HCT116 (cell line): ENCODE measurements at regions not wholly inside any gene's neighbourhood (a gene's known extent, or its start where the extent isn't known, plus 50 kb on each side); places are given as distances from the start of the nearest gene placed in this dataset.

Experiments
- ATAC-seq: fragments of 200-7000 bp; cut with Tn5 transposase; 2 replicates; pipeline ENCODE4 v1.9.1; 2020; ENCODE audit warnings: mild to moderate bottlenecking, moderate library complexity
- BruUV-seq: library from RNA; stranded (reverse); fragments of 400-500 nt; replicated peaks from 2 replicates; lab custom pipeline; 2021; lab: Mats Ljungman, UMichigan
- CTCF ChIA-PET: fragments of 300-600 bp; sonication (Branson Sonifier 250); formaldehyde crosslinking; loops from one replicate; lab custom pipeline; 2021; ENCODE audit warnings: antibody characterized with exemption; lab: Charles Lee
- POLR2A ChIA-PET: fragments of 300-600, 350-600 bp; sonication (Branson Sonifier 250); formaldehyde crosslinking; loops from one replicate; lab custom pipeline; 2021; ENCODE audit warnings: antibody characterized with exemption; lab: Charles Lee
- RAD21 ChIA-PET, 2 experiments: fragments of 300-600 bp; sonication (Branson Sonifier 250); formaldehyde crosslinking; loops; one replicate each; lab custom pipeline; 2023; ENCODE audit warnings: low total read pairs in 2 of 2; ENCODE audit not compliant: uncharacterized antibody in 2 of 2, unreplicated experiment in 2 of 2, low non-redundant PET in 1 of 2; lab: Charles Lee
- DNase-seq: peaks from one replicate; pipeline ENCODE4 v3.0.0-alpha.2; 2010; ENCODE audit warnings: low read depth, low spot score
- H2AFZ ChIP-seq: fragments of 200-600 bp; shearing (Covaris generic), sonication (generic); 2 replicates; pipeline ENCODE4 v1.6.1; 2017; ENCODE audit warnings: low read depth, mixed run types, mixed read lengths, antibody characterized with exemption, low read length; ENCODE audit not compliant: poor library complexity, severe bottlenecking
- H3K27ac ChIP-seq: 2 replicates; pipeline ENCODE4 v1.5.1; 2012; ENCODE audit warnings: low read depth, low read length
- H3K27me3 ChIP-seq: fragments of 200-600 bp; sonication (generic); 2 replicates; pipeline ENCODE4 v1.6.1; 2016; ENCODE audit warnings: mixed run types, low read length, mixed read lengths; ENCODE audit not compliant: insufficient read depth
- H3K36me3 ChIP-seq, 2 experiments: fragments of 200-500 bp in 1 of 2; fragments of 200-600 bp in 1 of 2; sonication (Bioruptor generic) in 1 of 2; sonication (generic) in 1 of 2; 2 replicates each; pipeline versions ENCODE4 v1.5.1 to v1.6.1; 2014 to 2016; ENCODE audit warnings: low read length in 2 of 2, inconsistent platforms in 1 of 2, mixed read lengths in 1 of 2, mixed run types in 1 of 2; ENCODE audit not compliant: insufficient read depth in 2 of 2, control insufficient read depth in 1 of 2
- H3K4me1 ChIP-seq, 2 experiments: fragments of 200-600 bp in 1 of 2; sonication (generic) in 1 of 2; 2 replicates each; pipeline versions ENCODE4 v1.5.1 to v1.6.1; 2012 to 2017; ENCODE audit warnings: low read length in 2 of 2, inconsistent platforms in 1 of 2, mild to moderate bottlenecking in 1 of 2, mixed read lengths in 1 of 2, mixed run types in 1 of 2, moderate library complexity in 1 of 2; ENCODE audit not compliant: insufficient read depth in 2 of 2, control insufficient read depth in 1 of 2
- H3K4me2 ChIP-seq: fragments of 200-600 bp; sonication (generic); 2 replicates; pipeline ENCODE4 v1.6.1; 2017; ENCODE audit warnings: mixed run types, low read length, mixed read lengths
- H3K4me3 ChIP-seq, 2 experiments: fragments of 200-600 bp in 1 of 2; sonication (generic) in 1 of 2; replicated peaks in 1 of 2; 2 replicates each; pipeline ENCODE4 v1.5.1; 2011 to 2016; ENCODE audit warnings: low read length in 2 of 2, control low read depth in 1 of 2, low read depth in 1 of 2, mild to moderate bottlenecking in 1 of 2, mixed read lengths in 1 of 2, mixed run types in 1 of 2
- H3K79me2 ChIP-seq: fragments of 200-600 bp; sonication (generic); 2 replicates; pipeline ENCODE4 v1.6.1; 2017; ENCODE audit warnings: mild to moderate bottlenecking, mixed run types, low read length, moderate library complexity, mixed read lengths; ENCODE audit not compliant: insufficient read depth
- H3K9ac ChIP-seq: fragments of 200-600 bp; sonication (generic); 2 replicates; pipeline ENCODE4 v1.6.1; 2016; ENCODE audit warnings: low read length, mixed read lengths
- H3K9me2 ChIP-seq: fragments of 200-600 bp; sonication (generic), shearing (Covaris generic); 2 replicates; pipeline ENCODE4 v1.6.1; 2017; ENCODE audit warnings: mixed run types, mild to moderate bottlenecking, moderate library complexity; ENCODE audit not compliant: insufficient read depth
- H3K9me3 ChIP-seq, 2 experiments: fragments of 200-500 bp in 1 of 2; fragments of 200-600 bp in 1 of 2; sonication (Bioruptor generic) in 1 of 2; sonication (generic) in 1 of 2; 2 replicates each; pipeline ENCODE4 v1.6.1; 2014 to 2017; ENCODE audit warnings: low read length in 2 of 2, mixed read lengths in 2 of 2, inconsistent platforms in 1 of 2, low read depth in 1 of 2, mild to moderate bottlenecking in 1 of 2, mixed run types in 1 of 2, moderate library complexity in 1 of 2; ENCODE audit not compliant: control insufficient read depth in 1 of 2, insufficient read depth in 1 of 2
- H4K20me1 ChIP-seq: fragments of 200-600 bp; sonication (generic), shearing (Covaris generic); 2 replicates; pipeline ENCODE4 v1.6.1; 2017; ENCODE audit warnings: mixed run types, mild to moderate bottlenecking, moderate library complexity; ENCODE audit not compliant: insufficient read depth
- ATF3 ChIP-seq: IDR thresholded peaks from 2 replicates; pipeline ENCODE4 v1.6.1; 2012
- CBX3 ChIP-seq: IDR thresholded peaks from 2 replicates; pipeline ENCODE4 v1.6.1; 2012; ENCODE audit warnings: low read depth
- CEBPB ChIP-seq: IDR thresholded peaks from 2 replicates; pipeline ENCODE4 v1.6.1; 2012; ENCODE audit warnings: low read depth
- EGR1 ChIP-seq: IDR thresholded peaks from 2 replicates; pipeline ENCODE4 v1.6.1; 2012; ENCODE audit warnings: low read depth
- ELF1 ChIP-seq: IDR thresholded peaks from 2 replicates; pipeline ENCODE4 v1.6.1; 2012; ENCODE audit warnings: low read depth, borderline replicate concordance
- FOSL1 ChIP-seq: IDR thresholded peaks from 2 replicates; pipeline ENCODE4 v1.6.1; 2012; ENCODE audit warnings: low read depth
- JUND ChIP-seq: IDR thresholded peaks from 2 replicates; pipeline ENCODE4 v1.6.1; 2012
- POLR2A ChIP-seq: IDR thresholded peaks from 2 replicates; pipeline ENCODE4 v1.7.0; 2011; ENCODE audit warnings: borderline replicate concordance; ENCODE audit not compliant: insufficient read depth, insufficient read length; ENCODE audit errors: extremely low read depth
- POLR2AphosphoS5 ChIP-seq: IDR thresholded peaks from 2 replicates; pipeline ENCODE4 v1.6.1; 2011; ENCODE audit warnings: mild to moderate bottlenecking, low read depth, low read length, moderate library complexity
- RAD21 ChIP-seq: IDR thresholded peaks from 2 replicates; pipeline ENCODE4 v1.6.1; 2012; ENCODE audit warnings: low read depth, mild to moderate bottlenecking
- SP1 ChIP-seq: IDR thresholded peaks from 2 replicates; pipeline ENCODE4 v1.6.1; 2012; ENCODE audit warnings: low read depth
- SRF ChIP-seq: IDR thresholded peaks from 2 replicates; pipeline ENCODE4 v1.6.1; 2012; ENCODE audit warnings: low read depth
- YY1 ChIP-seq: IDR thresholded peaks from 2 replicates; pipeline ENCODE4 v1.6.1; 2011; ENCODE audit warnings: low read length, low read depth, moderate library complexity, mild to moderate bottlenecking; ENCODE audit not compliant: insufficient replicate concordance; ENCODE audit errors: extremely low read depth
- ZFX ChIP-seq: fragments of 450-650 bp; IDR thresholded peaks from 2 replicates; pipeline ENCODE4 v1.6.1; 2017
- intact Hi-C: fragments of 100-400 bp; cut with micrococcal nuclease; formaldehyde crosslinking; loops from 2 replicates; pipeline ENCODE4 v1.10.0; 2022
- TF ChIP-seq, protein P1 (sequence below): IDR thresholded peaks from 2 replicates; pipeline ENCODE4 v1.6.1; 2011; ENCODE audit warnings: mild to moderate bottlenecking, low read length, moderate library complexity; ENCODE audit not compliant: insufficient replicate concordance; ENCODE audit errors: extremely low read depth
- TF ChIP-seq, protein P2 (sequence below): IDR thresholded peaks from 2 replicates; pipeline ENCODE4 v1.6.1; 2012; ENCODE audit warnings: low read depth

DNA sequence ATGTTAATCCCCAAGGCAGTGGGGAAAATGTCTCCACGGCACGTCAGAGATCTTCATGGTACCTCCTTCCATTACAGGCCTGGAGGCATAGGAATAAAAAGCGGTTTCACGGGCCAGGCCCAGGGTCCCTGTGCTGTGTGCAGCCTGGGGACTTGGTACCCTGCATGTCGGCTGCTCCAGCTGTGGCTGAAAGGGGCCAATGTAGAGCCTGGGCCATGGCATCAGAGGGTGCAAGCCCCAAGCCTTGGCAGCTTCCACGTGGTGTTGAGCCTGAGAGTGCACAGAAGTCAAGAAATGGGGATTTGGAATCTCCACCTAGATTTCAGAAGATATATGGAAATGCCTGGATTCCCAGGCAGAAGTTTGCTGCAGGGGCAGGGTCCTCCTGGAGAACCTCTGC lies 508.9 kb upstream of the COX7C start:
- Histone ChIP-seq H3K9me2 (no peaks in the 10 kb centered on the region), H3K27me3 (no peaks in the 10 kb centered on the region), H3K4me1 (no peaks in the 10 kb centered on the region), H3K9ac (no peak overlapping the region), H3K27ac (no peak overlapping the region), H3K4me3 (no peak overlapping the region), H4K20me1 (no peaks in the 10 kb centered on the region), H3K9me3 (no peaks in the 10 kb centered on the region), H2AFZ (no peak overlapping the region), H3K79me2 (no peaks in the 10 kb centered on the region), H3K4me2 (no peak overlapping the region), H3K36me3 (no peaks in the 10 kb centered on the region)
- TF ChIP-seq POLR2A, result no peak
- no peak for TF ChIP-seq RAD21
- TF ChIP-seq YY1, result no peak
- TF ChIP-seq CEBPB, result no peak
- no peak for TF ChIP-seq ELF1
- no peak for TF ChIP-seq JUND
- TF ChIP-seq CBX3, result no peak
- no peak for TF ChIP-seq SP1
- no peak for TF ChIP-seq POLR2AphosphoS5
- TF ChIP-seq, protein P1, sequence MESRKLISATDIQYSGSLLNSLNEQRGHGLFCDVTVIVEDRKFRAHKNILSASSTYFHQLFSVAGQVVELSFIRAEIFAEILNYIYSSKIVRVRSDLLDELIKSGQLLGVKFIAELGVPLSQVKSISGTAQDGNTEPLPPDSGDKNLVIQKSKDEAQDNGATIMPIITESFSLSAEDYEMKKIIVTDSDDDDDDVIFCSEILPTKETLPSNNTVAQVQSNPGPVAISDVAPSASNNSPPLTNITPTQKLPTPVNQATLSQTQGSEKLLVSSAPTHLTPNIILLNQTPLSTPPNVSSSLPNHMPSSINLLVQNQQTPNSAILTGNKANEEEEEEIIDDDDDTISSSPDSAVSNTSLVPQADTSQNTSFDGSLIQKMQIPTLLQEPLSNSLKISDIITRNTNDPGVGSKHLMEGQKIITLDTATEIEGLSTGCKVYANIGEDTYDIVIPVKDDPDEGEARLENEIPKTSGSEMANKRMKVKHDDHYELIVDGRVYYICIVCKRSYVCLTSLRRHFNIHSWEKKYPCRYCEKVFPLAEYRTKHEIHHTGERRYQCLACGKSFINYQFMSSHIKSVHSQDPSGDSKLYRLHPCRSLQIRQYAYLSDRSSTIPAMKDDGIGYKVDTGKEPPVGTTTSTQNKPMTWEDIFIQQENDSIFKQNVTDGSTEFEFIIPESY, result no peak
- TF ChIP-seq EGR1, result no peak
- no peak for TF ChIP-seq SRF
- TF ChIP-seq, protein P2, sequence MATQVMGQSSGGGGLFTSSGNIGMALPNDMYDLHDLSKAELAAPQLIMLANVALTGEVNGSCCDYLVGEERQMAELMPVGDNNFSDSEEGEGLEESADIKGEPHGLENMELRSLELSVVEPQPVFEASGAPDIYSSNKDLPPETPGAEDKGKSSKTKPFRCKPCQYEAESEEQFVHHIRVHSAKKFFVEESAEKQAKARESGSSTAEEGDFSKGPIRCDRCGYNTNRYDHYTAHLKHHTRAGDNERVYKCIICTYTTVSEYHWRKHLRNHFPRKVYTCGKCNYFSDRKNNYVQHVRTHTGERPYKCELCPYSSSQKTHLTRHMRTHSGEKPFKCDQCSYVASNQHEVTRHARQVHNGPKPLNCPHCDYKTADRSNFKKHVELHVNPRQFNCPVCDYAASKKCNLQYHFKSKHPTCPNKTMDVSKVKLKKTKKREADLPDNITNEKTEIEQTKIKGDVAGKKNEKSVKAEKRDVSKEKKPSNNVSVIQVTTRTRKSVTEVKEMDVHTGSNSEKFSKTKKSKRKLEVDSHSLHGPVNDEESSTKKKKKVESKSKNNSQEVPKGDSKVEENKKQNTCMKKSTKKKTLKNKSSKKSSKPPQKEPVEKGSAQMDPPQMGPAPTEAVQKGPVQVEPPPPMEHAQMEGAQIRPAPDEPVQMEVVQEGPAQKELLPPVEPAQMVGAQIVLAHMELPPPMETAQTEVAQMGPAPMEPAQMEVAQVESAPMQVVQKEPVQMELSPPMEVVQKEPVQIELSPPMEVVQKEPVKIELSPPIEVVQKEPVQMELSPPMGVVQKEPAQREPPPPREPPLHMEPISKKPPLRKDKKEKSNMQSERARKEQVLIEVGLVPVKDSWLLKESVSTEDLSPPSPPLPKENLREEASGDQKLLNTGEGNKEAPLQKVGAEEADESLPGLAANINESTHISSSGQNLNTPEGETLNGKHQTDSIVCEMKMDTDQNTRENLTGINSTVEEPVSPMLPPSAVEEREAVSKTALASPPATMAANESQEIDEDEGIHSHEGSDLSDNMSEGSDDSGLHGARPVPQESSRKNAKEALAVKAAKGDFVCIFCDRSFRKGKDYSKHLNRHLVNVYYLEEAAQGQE, result no peak
- no peak for TF ChIP-seq ATF3
- TF ChIP-seq ZFX, result no peak
- no peak for TF ChIP-seq FOSL1
- intact Hi-C loops, result no loop called here
- ATAC-seq (no peak), DNase-seq (no peak)
- CTCF ChIA-PET, result no interaction called here
- no TSS peak for BruUV-seq
- RAD21 ChIA-PET, result no interaction called here
- POLR2A ChIA-PET, result no interaction called here
